ENCODE measurements at regions not wholly inside any gene's neighbourhood (a gene's known extent, or its start where the extent isn't known, plus 50 kb on each side); places are given as distances from the start of the nearest gene placed in this dataset.

DNA sequence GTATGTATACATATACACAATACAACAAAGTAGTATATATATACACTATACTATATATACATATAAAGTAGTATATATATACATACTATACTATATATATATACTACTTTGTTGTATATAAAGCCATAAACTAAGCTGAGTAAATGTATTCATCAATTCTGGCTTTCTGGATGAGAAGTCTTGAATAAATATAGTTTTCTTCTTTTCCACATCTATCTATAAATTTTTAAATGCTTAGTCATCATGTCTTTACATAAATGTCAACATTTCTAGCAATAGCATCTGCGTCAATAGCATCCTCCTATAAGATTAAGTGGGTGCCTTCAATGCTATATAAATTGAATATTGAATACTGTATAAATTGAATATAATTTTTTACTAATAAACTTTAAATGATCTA is 63.1 kb upstream of the COX7C start:
- TF ChIP-seq, protein P1, sequence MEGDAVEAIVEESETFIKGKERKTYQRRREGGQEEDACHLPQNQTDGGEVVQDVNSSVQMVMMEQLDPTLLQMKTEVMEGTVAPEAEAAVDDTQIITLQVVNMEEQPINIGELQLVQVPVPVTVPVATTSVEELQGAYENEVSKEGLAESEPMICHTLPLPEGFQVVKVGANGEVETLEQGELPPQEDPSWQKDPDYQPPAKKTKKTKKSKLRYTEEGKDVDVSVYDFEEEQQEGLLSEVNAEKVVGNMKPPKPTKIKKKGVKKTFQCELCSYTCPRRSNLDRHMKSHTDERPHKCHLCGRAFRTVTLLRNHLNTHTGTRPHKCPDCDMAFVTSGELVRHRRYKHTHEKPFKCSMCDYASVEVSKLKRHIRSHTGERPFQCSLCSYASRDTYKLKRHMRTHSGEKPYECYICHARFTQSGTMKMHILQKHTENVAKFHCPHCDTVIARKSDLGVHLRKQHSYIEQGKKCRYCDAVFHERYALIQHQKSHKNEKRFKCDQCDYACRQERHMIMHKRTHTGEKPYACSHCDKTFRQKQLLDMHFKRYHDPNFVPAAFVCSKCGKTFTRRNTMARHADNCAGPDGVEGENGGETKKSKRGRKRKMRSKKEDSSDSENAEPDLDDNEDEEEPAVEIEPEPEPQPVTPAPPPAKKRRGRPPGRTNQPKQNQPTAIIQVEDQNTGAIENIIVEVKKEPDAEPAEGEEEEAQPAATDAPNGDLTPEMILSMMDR (IDR thresholded peaks at IDR 0.05; ENCODE audit: low read depth, low read length, missing input control) = no peak
- TF ChIP-seq RAD21 (IDR thresholded peaks at IDR 0.05) = no peak
- no peak for TF ChIP-seq RXRA (IDR thresholded peaks at IDR 0.05)
- no peak for TF ChIP-seq NR2F2 (IDR thresholded peaks at IDR 0.05)
- no peak for TF ChIP-seq YY1 (IDR thresholded peaks at IDR 0.05)
- TF ChIP-seq, protein P2, sequence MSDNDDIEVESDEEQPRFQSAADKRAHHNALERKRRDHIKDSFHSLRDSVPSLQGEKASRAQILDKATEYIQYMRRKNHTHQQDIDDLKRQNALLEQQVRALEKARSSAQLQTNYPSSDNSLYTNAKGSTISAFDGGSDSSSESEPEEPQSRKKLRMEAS (IDR thresholded peaks at IDR 0.05) = no peak
- TF ChIP-seq, protein P3, sequence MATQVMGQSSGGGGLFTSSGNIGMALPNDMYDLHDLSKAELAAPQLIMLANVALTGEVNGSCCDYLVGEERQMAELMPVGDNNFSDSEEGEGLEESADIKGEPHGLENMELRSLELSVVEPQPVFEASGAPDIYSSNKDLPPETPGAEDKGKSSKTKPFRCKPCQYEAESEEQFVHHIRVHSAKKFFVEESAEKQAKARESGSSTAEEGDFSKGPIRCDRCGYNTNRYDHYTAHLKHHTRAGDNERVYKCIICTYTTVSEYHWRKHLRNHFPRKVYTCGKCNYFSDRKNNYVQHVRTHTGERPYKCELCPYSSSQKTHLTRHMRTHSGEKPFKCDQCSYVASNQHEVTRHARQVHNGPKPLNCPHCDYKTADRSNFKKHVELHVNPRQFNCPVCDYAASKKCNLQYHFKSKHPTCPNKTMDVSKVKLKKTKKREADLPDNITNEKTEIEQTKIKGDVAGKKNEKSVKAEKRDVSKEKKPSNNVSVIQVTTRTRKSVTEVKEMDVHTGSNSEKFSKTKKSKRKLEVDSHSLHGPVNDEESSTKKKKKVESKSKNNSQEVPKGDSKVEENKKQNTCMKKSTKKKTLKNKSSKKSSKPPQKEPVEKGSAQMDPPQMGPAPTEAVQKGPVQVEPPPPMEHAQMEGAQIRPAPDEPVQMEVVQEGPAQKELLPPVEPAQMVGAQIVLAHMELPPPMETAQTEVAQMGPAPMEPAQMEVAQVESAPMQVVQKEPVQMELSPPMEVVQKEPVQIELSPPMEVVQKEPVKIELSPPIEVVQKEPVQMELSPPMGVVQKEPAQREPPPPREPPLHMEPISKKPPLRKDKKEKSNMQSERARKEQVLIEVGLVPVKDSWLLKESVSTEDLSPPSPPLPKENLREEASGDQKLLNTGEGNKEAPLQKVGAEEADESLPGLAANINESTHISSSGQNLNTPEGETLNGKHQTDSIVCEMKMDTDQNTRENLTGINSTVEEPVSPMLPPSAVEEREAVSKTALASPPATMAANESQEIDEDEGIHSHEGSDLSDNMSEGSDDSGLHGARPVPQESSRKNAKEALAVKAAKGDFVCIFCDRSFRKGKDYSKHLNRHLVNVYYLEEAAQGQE (IDR thresholded peaks at IDR 0.05) = no peak

All from liver (tissue), 3 donors.